ENCODE measurements at regions not wholly inside any gene's neighbourhood (a gene's known extent, or its start where the extent isn't known, plus 50 kb on each side); places are given as distances from the start of the nearest gene placed in this dataset.

DNA sequence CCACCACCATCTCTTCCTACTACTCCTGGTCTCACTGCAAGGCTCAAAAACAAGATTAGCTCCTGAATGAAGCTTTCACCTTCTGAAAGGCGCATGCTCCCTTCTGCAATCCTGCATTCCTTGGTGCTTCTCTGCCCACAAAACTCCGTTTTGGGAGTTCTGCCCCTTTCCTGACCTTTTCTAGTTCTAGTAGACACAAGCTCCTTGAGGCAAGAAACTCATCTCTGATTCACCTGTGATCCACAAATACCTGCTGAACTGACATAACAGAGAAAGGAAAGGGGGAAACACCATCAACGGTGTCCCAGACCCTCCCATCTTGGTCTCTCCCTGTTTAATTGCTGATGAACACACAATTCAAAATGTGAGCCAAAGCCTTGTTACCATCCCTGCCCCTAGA, 64.0 kb upstream of the EGR2 start:
- no peak for TF ChIP-seq JUND (IDR thresholded peaks at IDR 0.05; ENCODE audit: low read depth)
- in situ Hi-C loops (cut with HindIII; ENCODE audit: low pct_unique_long_range_greater_than_20kb, low sequenced_read_pairs) = no loop called here
- no peak for DNase-seq (ENCODE audit: low read depth in 1 of 2, low spot score in 1 of 2)

DNA sequence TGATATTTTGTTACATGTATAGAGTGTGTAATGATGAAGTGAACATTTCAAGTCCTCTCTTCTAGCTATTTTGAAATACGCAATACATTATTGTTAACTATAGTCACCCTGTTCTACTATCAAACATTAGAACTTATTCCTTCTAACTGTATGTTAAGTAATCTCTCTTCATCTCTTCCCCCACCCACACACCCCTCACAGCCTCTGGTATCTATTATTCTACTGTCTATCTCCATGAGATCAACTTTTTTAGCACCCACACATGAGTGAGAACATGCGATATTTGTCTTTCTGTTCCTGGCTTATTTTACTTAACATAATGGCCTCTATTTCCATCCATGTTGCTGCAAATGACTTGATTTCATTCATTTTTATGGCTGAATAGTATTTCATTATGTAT, 57.7 kb upstream of the EGR2 start:
- in situ Hi-C loops (cut with HindIII; ENCODE audit: low pct_unique_long_range_greater_than_20kb, low sequenced_read_pairs) = no loop called here
- DNase-seq (ENCODE audit: low read depth in 1 of 2, low spot score in 1 of 2) = no peak
- no peak for TF ChIP-seq JUND (IDR thresholded peaks at IDR 0.05; ENCODE audit: low read depth)

DNA sequence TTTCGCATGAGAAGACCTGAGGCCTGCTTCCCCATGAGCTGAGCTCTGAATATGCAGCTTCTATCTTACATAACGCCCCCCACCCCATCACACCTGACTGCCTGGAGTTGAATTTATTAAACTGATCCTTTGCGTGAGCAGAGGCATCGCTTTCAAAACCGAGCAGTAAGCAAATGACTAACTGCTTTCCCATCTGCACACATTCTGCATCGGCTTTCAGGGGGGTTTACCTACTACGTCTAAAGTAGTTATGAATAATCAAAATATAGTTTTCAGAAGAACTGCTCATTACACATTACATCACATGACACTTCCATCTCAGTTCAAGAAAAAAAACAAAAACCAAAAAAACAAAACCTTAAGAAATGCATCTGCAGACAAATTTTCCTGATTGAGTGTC, 54.7 kb upstream of the EGR2 start:
- DNase-seq (ENCODE audit: low read depth in 1 of 2, low spot score in 1 of 2) = no peak
- TF ChIP-seq JUND (IDR thresholded peaks at IDR 0.05; ENCODE audit: low read depth) = no peak
- in situ Hi-C loops (cut with HindIII; ENCODE audit: low pct_unique_long_range_greater_than_20kb, low sequenced_read_pairs) = no loop called here

DNA sequence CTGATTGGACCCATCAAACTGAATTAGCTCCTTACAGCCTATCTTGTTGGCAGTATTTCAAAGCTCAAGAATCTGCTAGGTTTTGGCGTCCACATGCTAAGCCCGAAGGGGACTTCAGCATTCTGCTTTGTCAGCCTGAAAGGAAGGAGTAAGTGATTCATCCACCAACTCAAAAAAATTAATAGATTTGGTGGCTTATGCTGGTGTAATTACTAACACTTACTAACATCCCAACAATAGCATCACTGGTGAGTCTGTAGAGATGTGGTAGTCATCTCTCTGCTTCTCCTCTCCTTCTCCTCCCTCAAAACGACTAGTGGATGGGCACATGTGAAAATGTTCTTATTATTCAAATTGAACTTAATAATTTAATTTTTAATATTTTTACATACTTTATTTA, 53.8 kb upstream of the EGR2 start:
- no peak for DNase-seq (ENCODE audit: low read depth in 1 of 2, low spot score in 1 of 2)
- in situ Hi-C loops (cut with HindIII; ENCODE audit: low pct_unique_long_range_greater_than_20kb, low sequenced_read_pairs) = no loop called here
- TF ChIP-seq JUND (IDR thresholded peaks at IDR 0.05; ENCODE audit: low read depth) = no peak

DNA sequence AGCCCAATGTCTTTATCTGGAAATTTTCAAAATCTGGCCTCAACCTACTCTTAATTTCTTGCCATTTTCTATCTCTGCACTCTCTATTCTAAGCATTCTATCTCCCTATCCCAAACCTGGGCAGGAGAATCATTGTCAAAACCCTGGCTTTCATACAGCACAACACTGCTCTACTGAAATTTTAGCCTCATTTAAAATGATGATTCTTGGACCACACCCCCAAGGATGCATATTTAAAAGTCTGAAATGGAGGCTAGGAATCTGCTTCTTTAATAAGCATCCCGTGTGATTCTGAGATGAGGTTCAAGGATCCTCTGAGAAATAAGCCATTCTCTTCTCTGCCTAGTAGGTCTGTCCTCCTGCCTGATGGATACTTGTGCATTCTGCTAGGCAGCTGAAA, 50.8 kb upstream of the EGR2 start:
- no peak for TF ChIP-seq JUND (IDR thresholded peaks at IDR 0.05; ENCODE audit: low read depth)
- DNase-seq (ENCODE audit: low read depth in 1 of 2, low spot score in 1 of 2) = no peak
- in situ Hi-C loops (cut with HindIII; ENCODE audit: low pct_unique_long_range_greater_than_20kb, low sequenced_read_pairs) = no loop called here

DNA sequence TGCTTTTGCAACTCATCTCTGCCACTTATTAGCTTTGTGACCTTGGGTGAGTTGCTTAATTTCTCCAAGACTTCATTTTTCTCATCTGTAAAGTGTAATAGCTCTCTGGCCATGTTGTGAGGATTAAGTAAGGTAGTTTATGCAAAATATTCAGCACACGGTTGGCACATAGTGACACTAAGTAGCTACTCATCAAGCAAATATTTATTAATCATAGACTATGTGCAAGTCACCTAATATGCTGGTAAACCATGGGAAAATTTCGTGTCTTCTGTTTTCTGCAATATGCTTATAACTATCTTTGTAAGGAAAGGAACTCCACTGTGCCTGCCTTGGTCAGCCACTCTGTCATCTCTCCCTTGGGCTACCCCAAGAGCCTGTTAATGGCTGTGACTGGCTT, 50.3 kb upstream of the EGR2 start:
- DNase-seq (ENCODE audit: low read depth in 1 of 2, low spot score in 1 of 2) = no peak
- in situ Hi-C loops (cut with HindIII; ENCODE audit: low pct_unique_long_range_greater_than_20kb, low sequenced_read_pairs) = no loop called here
- no peak for TF ChIP-seq JUND (IDR thresholded peaks at IDR 0.05; ENCODE audit: low read depth)

Data from T47D (cell line).